ENCODE measurements at regions not wholly inside any gene's neighbourhood (a gene's known extent, or its start where the extent isn't known, plus 50 kb on each side); places are given as distances from the start of the nearest gene placed in this dataset.

- TF ChIP-seq, protein P1, sequence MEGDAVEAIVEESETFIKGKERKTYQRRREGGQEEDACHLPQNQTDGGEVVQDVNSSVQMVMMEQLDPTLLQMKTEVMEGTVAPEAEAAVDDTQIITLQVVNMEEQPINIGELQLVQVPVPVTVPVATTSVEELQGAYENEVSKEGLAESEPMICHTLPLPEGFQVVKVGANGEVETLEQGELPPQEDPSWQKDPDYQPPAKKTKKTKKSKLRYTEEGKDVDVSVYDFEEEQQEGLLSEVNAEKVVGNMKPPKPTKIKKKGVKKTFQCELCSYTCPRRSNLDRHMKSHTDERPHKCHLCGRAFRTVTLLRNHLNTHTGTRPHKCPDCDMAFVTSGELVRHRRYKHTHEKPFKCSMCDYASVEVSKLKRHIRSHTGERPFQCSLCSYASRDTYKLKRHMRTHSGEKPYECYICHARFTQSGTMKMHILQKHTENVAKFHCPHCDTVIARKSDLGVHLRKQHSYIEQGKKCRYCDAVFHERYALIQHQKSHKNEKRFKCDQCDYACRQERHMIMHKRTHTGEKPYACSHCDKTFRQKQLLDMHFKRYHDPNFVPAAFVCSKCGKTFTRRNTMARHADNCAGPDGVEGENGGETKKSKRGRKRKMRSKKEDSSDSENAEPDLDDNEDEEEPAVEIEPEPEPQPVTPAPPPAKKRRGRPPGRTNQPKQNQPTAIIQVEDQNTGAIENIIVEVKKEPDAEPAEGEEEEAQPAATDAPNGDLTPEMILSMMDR (conservative IDR thresholded peaks at IDR 0.05; ENCODE audit: low read depth in 2 of 2), result no peak
- TF ChIP-seq REST (IDR thresholded peaks at IDR 0.05; ENCODE audit: unreplicated experiment), result no peak
- TF ChIP-seq CREB1 (CRISPR knock-in tag; IDR thresholded peaks at IDR 0.05; ENCODE audit: low read depth), result no peak
- TF ChIP-seq EZH2phosphoT487 (IDR thresholded peaks at IDR 0.05; ENCODE audit: unreplicated experiment), result no peak
These were observed 125.1 kb upstream of the TNP1 start for GRCh38 chr2:216984937-216985336.
